Jurkat, Clone E6-1 (cell line): ENCODE measurements at regions not wholly inside any gene's neighbourhood (a gene's known extent, or its start where the extent isn't known, plus 50 kb on each side); places are given as distances from the start of the nearest gene placed in this dataset.

Experiments
- DNase-seq: peaks from one replicate; pipeline ENCODE4 v3.0.0-alpha.2; 2011; ENCODE audit warnings: low read depth, low spot score
- H3K4me3 ChIP-seq: 2 replicates; pipeline ENCODE4 v1.5.1; 2011; ENCODE audit warnings: mild to moderate bottlenecking, low read length, control low read depth, moderate library complexity

DNA sequence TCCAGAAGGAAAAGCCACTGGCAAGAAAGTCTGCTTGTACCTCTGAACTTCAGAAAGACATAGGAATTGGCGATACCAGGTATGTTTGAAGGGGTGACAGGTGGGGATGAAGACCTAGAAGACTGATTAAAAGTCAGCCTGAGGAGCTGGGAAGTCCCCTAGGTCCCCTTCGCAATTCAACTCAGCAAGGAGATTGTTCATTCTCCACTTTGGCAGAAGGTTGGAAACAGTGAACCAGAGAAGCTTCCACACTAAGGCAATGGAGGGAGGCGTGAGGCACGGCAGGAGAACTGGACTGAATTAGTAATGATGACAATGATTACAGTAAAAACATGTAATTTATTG is 240.3 kb upstream of the TMPO start:
- no peak for DNase-seq
- H3K4me3 ChIP-seq = no peak overlapping the region

DNA sequence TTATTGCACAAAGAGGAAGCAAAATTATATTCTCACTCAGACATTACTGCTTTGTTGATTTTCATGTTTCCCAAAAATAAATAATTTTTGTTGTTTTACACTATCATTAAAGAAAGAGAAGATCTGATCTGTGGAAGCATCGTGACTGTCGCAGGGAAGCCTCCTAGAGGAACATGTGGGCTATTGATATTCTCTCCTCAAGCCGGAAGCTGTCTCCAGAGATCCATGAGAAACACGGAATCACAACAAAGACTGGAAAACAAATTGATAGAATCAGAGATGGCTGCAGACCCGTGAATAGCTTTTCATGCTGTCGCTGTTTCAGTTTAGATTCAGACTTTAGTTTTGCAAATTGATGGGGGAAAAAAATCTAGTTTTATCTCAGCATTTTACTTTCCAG is 235.2 kb upstream of the TMPO start:
- no peak overlapping the region for H3K4me3 ChIP-seq
- no peak for DNase-seq

DNA sequence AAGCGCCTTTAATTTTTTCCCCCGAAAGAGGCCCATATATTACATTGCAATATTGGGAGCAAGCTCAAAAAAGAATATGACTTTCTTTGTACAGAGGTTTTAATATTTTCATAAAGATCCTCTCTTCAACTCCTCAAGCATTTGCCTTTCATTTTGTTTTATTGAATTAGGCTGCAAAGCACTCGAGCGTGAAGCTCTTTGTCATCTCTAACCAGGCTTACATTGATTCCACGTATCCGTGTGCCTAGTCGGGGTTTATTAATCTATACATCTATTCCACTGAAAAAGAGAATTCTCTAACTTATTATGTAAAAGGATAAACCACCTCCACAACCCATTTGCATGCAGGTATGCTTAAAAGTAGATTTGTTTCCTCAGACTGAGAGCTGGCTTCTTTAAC is 234.8 kb upstream of the TMPO start:
- no peak overlapping the region for H3K4me3 ChIP-seq
- no peak for DNase-seq

DNA sequence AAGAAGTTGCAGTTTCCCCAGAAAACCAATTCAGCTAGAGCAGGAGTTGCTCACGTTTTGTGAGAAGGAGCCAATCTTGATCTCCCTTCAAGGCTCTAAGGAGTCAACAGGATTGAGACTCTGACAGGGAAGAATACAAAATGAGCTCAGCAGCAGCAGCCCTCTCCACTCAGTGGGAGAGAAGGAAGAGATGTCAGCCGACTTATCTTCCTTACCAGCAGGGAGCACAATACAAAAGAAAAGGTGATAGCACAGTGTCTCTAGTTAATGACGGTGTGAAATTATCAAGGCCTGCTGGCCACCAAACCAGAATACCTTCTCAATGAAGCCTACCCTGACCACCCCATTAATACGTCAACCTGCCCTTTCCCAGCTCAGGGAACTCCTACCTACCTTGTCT is 223.6 kb upstream of the TMPO start:
- H3K4me3 ChIP-seq = no peak overlapping the region
- DNase-seq = no peak

DNA sequence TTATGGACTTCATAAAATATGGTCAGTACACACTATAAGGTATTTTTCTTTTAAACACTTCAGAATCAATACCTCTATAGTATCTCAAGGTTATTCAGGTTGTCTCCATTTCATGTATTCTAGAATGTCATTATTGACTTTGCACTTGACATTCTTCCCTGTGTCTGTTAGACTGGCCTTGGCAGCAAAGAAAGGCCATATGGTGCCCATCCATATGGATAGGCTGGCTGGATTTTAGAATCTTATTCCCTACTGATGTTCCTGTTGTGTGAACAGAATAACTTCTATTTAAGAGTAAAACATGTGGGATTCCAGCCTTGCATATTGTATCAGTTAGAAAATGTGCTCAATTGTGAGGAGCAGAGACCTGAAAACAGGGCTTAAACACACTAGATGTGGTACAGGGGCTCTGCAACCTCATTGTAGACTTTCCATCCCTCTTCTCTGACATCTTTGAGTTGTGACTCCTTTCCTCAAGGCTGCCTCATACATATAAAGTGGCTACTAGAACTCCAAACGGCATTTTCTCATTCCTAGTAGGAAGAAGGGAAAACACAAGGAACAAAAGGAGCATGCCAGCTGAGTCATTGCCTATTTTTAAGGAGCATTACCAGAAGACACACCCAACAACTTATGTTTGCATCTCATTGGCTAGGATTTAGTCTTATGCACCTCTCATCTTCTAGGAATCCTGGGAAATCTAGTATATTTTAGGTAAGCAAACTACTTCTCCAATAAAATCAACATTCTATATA is 221.2 kb upstream of the TMPO start:
- no peak for DNase-seq
- H3K4me3 ChIP-seq = no peak overlapping the region

DNA sequence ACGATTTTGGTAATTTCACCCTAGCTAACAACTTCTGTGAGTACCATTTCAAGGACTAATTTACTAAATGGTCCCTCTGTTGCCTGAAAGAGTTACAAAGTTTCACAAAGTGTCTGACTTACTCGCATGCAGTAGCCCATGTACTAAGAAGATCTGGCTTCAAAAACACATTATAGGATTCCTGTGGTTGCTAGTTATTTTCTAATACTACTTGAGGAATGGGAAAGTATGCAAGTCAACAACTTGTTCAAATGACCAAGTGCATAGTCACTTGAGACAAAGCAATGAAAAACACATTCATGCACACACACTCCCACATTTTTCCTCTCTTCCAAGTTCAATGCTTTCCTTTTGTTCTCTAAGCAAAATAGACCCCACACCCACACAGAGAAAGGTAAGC is 219.7 kb upstream of the TMPO start:
- H3K4me3 ChIP-seq = no peak overlapping the region
- no peak for DNase-seq

DNA sequence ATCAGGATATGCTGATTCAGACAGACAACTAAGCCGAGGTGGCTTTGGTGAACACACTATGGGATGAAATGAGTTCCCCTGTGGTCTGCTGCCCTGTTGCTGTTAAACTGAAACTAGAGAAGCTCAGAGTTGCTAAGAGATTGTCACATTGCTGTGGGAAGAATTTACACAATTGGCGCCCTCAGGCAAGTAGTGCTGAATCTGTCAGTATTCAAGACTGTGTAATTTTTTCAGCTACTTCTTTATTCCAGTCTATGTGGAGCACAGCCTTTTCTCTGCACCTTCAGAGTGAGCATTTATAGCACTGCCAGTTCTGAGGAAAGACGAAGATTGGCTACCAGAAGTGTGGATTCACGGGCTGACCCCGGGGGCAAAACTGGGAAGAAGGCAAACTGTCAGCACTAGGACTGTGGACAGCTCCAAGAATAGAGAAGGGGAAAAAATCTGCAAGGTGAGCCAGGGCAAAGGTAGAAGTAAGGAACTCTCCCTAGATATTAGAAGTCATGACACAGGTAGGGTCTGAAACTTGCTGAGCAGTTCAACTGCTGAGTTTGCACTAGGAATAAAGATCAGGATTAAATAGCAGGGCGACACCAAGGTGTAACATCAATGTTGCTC is 218.8 kb upstream of the TMPO start:
- DNase-seq = no peak
- H3K4me3 ChIP-seq = no peak overlapping the region

DNA sequence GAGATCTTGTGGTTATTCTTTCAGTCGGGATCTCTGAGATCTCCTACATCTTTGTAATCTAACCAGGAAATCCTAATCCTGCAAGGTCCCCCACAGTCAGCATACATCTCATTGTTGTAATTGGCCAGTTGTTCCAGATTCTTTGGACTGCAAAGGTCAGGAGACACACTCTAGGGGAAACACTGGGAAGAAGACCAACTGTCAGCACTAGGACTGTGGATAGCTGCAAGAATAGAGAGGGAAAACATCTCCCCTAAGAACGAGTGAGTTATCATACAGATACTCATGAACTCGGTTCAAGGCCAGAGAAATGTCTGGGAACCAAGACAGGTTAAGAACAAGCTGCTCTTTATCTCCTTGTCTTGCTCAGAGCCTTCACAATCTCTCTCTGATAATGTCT is 217.9 kb upstream of the TMPO start:
- DNase-seq = no peak
- H3K4me3 ChIP-seq = no peak overlapping the region

DNA sequence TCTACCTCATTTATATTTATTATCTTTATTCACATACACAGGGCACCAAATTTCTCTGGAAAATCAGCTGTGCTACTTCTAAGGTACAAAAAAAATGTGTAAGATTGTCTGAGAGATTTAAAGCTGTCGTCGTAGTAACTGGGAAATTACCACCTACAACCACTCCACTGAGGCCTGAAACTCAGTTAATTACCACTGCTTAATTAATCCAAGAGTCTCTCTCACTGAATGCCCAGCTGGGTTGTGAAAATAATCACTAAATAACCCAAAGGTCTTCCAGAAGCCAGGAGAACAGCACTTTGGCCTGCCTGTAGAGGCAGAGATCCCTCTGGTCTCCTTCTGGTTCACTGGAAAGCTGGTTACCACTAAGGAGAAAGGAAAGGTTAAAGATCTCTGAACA is 207.2 kb upstream of the TMPO start:
- no peak overlapping the region for H3K4me3 ChIP-seq
- no peak for DNase-seq

DNA sequence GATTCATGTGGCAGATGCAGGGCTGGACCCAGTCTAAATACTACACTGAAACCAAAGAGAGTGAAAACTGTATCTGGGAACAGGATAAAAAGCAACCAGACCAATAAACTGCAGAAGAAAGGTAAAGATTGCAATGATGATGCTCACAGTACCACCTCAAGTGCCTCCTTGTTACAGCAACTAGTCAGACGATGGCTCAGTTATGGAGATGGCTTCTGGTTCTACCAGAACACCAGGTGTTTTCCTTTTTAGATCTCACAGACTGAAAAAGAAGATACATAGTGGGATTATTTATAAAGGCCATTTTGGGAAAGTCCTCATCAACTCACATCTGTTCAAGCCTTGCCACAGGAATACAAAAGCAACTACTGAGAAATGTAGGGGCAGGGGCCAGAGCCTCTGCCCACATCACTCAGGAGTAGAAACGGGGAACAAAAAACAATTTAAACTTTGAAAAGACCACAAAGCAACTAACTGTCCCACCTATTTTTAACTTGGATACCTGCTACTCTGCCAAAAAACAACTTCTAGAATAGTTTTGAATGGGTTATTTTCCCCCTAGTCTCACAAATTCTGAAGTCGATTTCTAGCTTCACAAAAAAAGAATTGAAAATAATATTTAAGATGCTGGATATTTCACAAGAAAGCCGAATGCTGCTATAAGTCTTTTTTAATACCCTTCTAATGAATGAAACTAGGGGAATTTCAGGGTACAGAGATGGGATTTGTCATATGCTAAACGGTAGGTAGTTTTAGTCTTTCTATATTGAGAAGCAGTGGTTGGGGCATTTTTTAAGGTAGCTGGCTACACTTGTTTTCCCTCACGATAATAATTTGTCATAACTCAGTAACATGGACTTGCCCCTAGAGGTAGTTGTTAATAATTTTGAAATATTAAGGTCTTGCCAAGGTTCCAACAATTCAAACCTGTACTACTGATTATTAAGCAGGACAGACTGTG is 197.2 kb upstream of the TMPO start:
- H3K4me3 ChIP-seq = no peak overlapping the region
- no peak for DNase-seq

DNA sequence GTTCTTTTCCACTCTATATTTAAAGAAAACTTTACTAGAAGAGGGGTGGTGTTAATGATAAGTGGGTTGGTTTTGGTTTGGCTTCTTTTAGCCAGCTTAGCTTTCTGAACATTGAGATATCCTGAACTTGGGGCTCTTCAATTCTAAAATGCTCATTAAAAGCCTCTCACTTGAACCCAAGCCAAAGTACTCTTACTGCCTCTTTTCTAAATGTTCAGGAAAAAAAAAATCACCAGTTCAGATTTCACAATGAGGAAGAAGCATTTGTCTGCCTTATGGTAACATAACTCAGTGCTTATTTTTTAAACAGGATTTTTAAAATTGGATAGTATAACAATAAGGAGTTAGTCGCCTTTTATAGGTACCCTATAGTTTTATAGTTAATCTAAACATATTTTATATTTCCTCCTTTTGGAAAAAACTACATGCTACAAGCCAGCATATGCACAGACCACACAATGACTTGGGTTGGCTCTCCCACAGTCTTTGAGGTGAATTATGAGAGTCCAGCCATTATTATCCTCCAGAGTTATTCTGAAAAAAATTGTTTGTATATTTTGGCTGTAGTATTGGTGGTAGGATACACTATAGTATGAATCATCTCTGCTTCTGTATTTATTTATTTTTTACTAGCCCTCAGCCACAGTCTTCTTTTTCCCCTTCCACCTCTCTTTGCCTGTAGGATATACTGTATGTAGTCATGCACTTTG is 195.5 kb upstream of the TMPO start:
- DNase-seq = no peak
- no peak overlapping the region for H3K4me3 ChIP-seq

DNA sequence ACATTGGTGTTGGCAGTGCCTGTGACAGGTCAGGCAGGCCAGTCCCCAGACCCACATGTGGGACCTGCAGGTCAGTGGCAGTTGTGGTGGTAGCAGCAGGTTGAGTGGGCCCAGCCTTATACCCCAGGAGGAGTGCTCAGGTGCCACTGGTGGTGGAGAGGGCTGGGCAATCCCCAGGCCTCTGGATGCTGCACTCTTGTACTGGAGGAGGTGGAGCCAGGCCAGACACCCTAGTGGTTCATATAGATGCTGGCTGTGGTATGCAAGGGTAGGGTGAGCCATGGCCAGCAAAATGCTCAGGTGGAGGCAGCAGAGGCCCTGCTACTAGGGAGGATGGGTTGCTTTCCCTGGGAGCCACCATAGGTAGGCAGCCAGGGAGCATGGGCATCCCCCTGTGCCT is 190.4 kb upstream of the TMPO start:
- DNase-seq = no peak
- no peak overlapping the region for H3K4me3 ChIP-seq

DNA sequence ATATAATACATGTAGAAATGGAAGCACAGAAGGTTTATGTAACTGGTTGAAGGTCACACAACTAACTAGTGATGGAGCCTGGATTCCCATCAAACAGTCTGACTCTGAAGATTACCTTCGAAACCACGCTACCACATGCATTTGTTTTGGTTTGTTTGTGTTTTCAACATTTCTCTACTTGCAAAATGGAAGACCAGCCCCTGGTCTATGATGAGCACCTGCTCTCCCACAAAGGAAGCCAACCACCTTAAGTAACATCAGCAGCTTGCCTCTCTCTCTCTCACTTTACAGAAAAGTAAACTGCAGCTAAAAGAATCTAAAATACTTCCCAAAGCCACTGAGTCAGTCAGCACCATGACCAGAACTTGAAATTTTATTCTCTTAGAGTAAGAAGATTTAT is 186.9 kb upstream of the TMPO start:
- peak; percentile 71 for DNase-seq
- no peak overlapping the region for H3K4me3 ChIP-seq

DNA sequence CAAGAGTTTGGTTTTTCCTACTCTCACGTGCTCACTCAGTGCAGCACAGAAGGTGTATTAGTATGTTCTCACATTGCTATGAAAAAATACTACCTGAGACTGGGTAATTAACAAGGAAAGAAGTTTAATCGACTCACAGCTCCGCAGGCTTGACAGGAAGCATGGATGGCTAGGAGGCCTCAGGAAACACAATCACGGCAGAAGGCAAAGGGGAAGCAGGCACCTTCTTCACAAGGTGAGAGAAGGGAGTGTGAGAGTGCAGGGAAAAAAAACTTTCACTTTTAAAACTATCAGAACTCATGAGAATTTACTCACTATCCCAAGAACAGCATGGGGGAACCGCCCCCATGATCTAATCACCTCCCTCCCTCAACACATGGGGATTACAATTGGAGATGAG is 185.8 kb upstream of the TMPO start:
- H3K4me3 ChIP-seq = no peak overlapping the region
- no peak for DNase-seq

DNA sequence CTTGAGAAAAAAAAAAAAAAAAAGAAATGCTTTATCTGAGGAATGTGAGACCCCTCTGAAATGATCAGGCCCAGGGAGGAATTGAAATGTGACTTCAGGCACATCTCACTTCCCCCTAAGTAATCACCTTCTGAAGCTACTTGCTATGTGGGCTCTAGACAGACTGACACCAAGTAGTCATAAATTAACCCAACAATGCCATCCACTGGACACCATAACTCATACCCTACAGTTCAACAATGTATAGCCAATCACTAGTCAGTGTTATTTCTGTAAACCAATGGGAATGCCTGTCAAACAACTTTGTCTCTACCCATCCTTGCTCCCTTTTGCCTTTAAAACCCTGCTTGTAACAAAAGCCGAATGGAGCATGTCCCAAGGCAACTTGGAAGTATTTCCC is 182.7 kb upstream of the TMPO start:
- peak; percentile 29 for DNase-seq

DNA sequence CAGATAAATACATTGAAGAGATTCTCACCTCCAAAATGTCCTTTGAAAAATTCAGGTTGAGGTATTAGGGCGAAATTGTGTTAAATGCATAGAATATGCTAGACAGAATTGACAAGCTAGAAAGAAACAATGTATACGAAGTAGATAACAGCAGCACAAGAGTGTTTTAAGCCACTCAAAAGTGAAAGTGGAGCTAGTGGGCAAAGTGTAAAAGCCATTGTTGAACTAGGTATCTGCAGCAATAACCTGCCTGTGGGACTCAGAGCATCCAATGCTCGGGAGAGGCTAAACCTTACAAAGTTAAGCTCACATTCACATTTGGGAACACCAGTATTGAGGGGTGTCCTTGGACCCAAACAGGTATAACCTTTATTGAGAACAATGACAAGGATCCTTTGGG is 180.6 kb upstream of the TMPO start:
- DNase-seq = no peak
- H3K4me3 ChIP-seq = no peak overlapping the region

More for the DNA sequence above, 182.7 kb upstream of the TMPO start:
- no peak overlapping the region for H3K4me3 ChIP-seq

DNA sequence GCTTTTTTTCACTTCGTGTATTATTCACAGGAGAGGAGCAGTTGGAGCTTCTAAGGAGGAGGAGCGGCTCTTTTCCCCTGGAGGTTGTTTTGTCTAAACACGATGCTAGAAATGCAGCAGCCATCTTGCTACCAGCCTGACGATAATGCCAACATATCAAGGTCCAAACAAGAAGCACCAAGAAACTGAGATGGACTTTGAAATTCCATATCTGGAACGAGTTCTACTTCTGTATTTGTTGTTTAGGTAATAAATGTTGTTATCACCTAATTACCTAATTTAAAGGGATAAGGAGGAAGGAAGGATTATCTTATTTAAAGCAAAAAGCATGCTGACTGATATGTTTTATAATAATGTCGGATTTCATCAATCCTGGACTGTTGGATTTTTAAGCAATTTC is 174.4 kb upstream of the TMPO start:
- H3K4me3 ChIP-seq = no peak overlapping the region
- no peak for DNase-seq

DNA sequence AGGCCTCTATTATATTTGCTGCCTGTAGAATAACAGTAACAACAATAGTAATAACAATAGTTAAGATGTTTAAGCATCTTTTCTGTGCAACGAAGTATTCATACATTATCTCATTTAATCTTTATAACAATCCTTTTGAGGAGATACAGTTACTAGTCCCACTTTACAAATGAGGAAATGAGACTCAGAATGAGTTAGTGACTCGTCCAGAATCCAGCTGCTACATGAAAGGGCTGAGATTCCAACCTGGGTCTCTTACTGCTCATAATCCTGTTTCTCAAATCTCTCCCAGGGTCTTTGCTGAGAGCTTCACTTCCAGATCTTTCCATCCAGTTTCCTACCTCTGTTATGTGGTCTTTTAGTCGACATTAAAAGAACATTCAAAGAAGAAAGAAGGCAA is 173.7 kb upstream of the TMPO start:
- H3K4me3 ChIP-seq = no peak overlapping the region
- no peak for DNase-seq

DNA sequence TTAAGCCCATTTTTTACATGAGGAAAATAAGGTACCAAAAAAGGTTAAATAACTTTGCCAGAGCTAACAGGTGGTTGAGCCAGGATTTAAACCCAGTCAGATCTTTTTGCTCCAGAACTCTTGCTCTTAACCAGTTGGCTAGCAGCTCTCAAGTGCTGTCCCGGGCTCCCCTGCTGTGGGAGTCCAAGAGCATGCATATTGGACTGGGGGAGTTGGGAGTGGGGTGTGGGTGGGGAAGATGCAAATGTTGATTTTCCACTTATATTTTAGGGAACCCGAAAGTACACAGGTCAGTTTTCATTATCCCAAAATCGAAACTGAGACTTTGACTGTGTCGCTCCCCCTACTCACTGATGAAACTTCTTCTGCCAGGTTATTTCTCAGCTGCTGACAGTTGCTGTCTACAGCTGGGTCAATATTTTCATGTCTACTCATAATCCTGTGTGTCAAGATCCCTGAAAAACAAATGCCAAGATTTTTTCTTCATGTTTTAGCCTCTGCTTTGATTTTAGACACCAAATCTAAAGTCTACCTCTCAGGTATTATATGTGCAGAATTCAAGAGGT is 172.3 kb upstream of the TMPO start:
- DNase-seq = no peak
- no peak overlapping the region for H3K4me3 ChIP-seq
